Left lung (tissue), 4 donors: ENCODE measurements at regions not wholly inside any gene's neighbourhood (a gene's known extent, or its start where the extent isn't known, plus 50 kb on each side); places are given as distances from the start of the nearest gene placed in this dataset.

Experiments
- ATAC-seq: fragments of 200-7000 bp; cut with Tn5 transposase; one replicate; pipeline ENCODE4 v1.9.1; 2020; ENCODE audit warnings: moderate library complexity
- DNase-seq, 4 donors: peaks; one replicate each; pipeline ENCODE4 v3.0.0-alpha.2; 2013 to 2020
- H3K27ac ChIP-seq, 2 donors: fragments of 200-600 bp; sonication (generic) in 1 of 2; one replicate each; pipeline versions ENCODE4 v1.5.0 to v1.8.0; 2020 to 2021
- H3K27me3 ChIP-seq, 2 donors: fragments of 200-600 bp; sonication (generic) in 1 of 2; one replicate each; pipeline versions ENCODE4 v1.5.0 to v1.8.0; 2020 to 2021
- H3K36me3 ChIP-seq, 2 donors: fragments of 200-600 bp; sonication (generic) in 1 of 2; one replicate each; pipeline versions ENCODE4 v1.5.0 to v1.8.0; 2020 to 2021
- H3K4me1 ChIP-seq, 2 donors: fragments of 200-600 bp; one replicate each; pipeline ENCODE4 v1.8.0; 2021
- H3K4me3 ChIP-seq, 2 donors: fragments of 200-600 bp; sonication (generic) in 1 of 2; one replicate each; pipeline versions ENCODE4 v1.5.0 to v1.8.0; 2020 to 2021; ENCODE audit warnings: mild to moderate bottlenecking in 1 of 2
- H3K9me3 ChIP-seq, 2 donors: fragments of 200-600 bp; sonication (generic) in 1 of 2; one replicate each; pipeline versions ENCODE4 v1.5.0 to v1.8.0; 2020 to 2021
- CTCF ChIP-seq, 2 donors: fragments of 200-600 bp; sonication (generic) in 1 of 2; IDR thresholded peaks; one replicate each; pipeline versions ENCODE4 v1.5.0 to v1.8.0; 2021; ENCODE audit warnings: antibody characterized with exemption in 2 of 2
- intact Hi-C, 2 donors: fragments of 100-400 bp; cut with DNase I; formaldehyde crosslinking; loops; one replicate each; pipeline versions ENCODE4 v1.11.2 to v1.14.2; 2022
- donor health status: DM: no; HTN: yes; CAD: no.
- donor health status: DM: no; HTN: no; CAD: no.

- no peak for ATAC-seq
- no peak overlapping the region for H3K27ac ChIP-seq
- no peak for TF ChIP-seq CTCF (IDR thresholded peaks at IDR 0.05)
Measured at GRCh38 chr5:158063052-158063451, 204.1 kb upstream of the CLINT1 start.

GRCh38 chr5:158061451-158061850, 202.5 kb upstream of the CLINT1 start:
- Histone ChIP-seq H3K27me3 (no peaks in the 10 kb centered on the region), H3K4me1 (no peaks in the 10 kb centered on the region), H3K36me3 (no peaks in the 10 kb centered on the region), H3K4me3 (no peak overlapping the region), H3K9me3 (no peaks in the 10 kb centered on the region), H3K27ac (no peak overlapping the region)
- no peak for TF ChIP-seq CTCF (IDR thresholded peaks at IDR 0.05)
- no peak for ATAC-seq
- intact Hi-C loops = no loop called here
- DNase-seq = no peak

More at GRCh38 chr5:158063052-158063451, 204.1 kb upstream of the CLINT1 start:
- H3K4me3 ChIP-seq = no peak overlapping the region
- no peaks in the 10 kb centered on the region for H3K27me3 ChIP-seq
- no peaks in the 10 kb centered on the region for H3K4me1 ChIP-seq
- H3K36me3 ChIP-seq = no peaks in the 10 kb centered on the region
- intact Hi-C loops = no loop called here
- no peak for DNase-seq
- no peaks in the 10 kb centered on the region for H3K9me3 ChIP-seq

- Histone ChIP-seq H3K27ac (no peak overlapping the region), H3K4me3 (no peak overlapping the region), H3K36me3 (no peaks in the 10 kb centered on the region), H3K4me1 (no peaks in the 10 kb centered on the region), H3K27me3 (no peaks in the 10 kb centered on the region), H3K9me3 (no peaks in the 10 kb centered on the region)
- no peak for DNase-seq
- ATAC-seq = no peak
- intact Hi-C loops = no loop called here
- TF ChIP-seq CTCF (IDR thresholded peaks at IDR 0.05) = no peak
Measured at GRCh38 chr5:158060212-158060611, 201.3 kb upstream of the CLINT1 start.

- no peak for DNase-seq
- TF ChIP-seq CTCF (IDR thresholded peaks at IDR 0.05) = no peak
- no peak for ATAC-seq
- no peaks in the 10 kb centered on the region for H3K36me3 ChIP-seq
- intact Hi-C loops = no loop called here
- no peaks in the 10 kb centered on the region for H3K27me3 ChIP-seq
- peaks cover 0 to 6% of the 10 kb centered on the region in 2 donors for H3K4me1 ChIP-seq
- no peaks in the 10 kb centered on the region for H3K9me3 ChIP-seq
- no peak overlapping the region for H3K27ac ChIP-seq
- H3K4me3 ChIP-seq = no peak overlapping the region
Measured at GRCh38 chr5:158058208-158059120, 199.5 kb upstream of the CLINT1 start.

GRCh38 chr5:158056130-158056825, 197.3 kb upstream of the CLINT1 start:
- Histone ChIP-seq H3K27me3 (no peaks in the 10 kb centered on the region), H3K27ac (no peak overlapping the region), H3K36me3 (no peaks in the 10 kb centered on the region), H3K4me3 (no peak overlapping the region), H3K4me1 (peaks cover 0 to 6% of the 10 kb centered on the region in 2 donors), H3K9me3 (no peaks in the 10 kb centered on the region)
- DNase-seq (no peak), ATAC-seq (no peak)
- no peak for TF ChIP-seq CTCF (IDR thresholded peaks at IDR 0.05)
- intact Hi-C loops = no loop called here
